ENCODE measurements at regions not wholly inside any gene's neighbourhood (a gene's known extent, or its start where the extent isn't known, plus 50 kb on each side); places are given as distances from the start of the nearest gene placed in this dataset.

DNA sequence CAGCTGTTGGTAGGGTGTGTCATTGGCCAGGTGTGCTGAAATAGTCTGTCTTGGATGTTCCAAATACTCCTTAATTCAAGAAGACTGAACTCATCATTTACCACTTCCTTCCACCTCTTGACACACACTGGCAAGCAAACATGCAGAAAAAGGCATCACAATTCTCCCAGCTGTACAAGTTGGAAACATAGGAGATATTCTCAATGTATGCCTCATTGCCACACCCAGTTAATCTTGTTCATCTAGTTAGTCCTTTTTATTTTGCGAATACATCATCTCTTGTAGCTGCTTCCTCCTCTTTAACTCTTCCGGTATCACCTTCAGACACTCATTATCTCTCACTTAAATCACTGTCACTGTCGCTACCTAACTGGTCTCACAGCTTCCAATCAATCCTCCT, 75.1 kb upstream of the GOT2 start:
- TF ChIP-seq, protein P1, sequence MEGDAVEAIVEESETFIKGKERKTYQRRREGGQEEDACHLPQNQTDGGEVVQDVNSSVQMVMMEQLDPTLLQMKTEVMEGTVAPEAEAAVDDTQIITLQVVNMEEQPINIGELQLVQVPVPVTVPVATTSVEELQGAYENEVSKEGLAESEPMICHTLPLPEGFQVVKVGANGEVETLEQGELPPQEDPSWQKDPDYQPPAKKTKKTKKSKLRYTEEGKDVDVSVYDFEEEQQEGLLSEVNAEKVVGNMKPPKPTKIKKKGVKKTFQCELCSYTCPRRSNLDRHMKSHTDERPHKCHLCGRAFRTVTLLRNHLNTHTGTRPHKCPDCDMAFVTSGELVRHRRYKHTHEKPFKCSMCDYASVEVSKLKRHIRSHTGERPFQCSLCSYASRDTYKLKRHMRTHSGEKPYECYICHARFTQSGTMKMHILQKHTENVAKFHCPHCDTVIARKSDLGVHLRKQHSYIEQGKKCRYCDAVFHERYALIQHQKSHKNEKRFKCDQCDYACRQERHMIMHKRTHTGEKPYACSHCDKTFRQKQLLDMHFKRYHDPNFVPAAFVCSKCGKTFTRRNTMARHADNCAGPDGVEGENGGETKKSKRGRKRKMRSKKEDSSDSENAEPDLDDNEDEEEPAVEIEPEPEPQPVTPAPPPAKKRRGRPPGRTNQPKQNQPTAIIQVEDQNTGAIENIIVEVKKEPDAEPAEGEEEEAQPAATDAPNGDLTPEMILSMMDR (IDR thresholded peaks at IDR 0.05; ENCODE audit: low read depth, low read length, poor library complexity, severe bottlenecking), result no peak
- no peak for TF ChIP-seq EZH2phosphoT487 (IDR thresholded peaks at IDR 0.05; ENCODE audit: borderline replicate concordance, low read length)

All from DOHH2 (cell line).